GM12878 (cell line): ENCODE measurements at regions not wholly inside any gene's neighbourhood (a gene's known extent, or its start where the extent isn't known, plus 50 kb on each side); places are given as distances from the start of the nearest gene placed in this dataset.

Experiments used
- ATAC-seq: fragments of 200-7000 bp; cut with Tn5 transposase; 3 replicates; pipeline ENCODE4 v1.9.1; 2020; ENCODE audit warnings: mild to moderate bottlenecking, moderate library complexity
- BruUV-seq: library from RNA; stranded (reverse); fragments of 400-500 nt; replicated peaks from 2 replicates; lab custom pipeline; 2021; lab: Mats Ljungman, UMichigan
- CTCF ChIA-PET: fragments of 300-600 bp; sonication (Branson Sonifier 250); formaldehyde crosslinking; extraction: SDS; loops from one replicate; lab custom pipeline; 2021; ENCODE audit warnings: inconsistent platforms; lab: Yijun Ruan, JAX
- POLR2A ChIA-PET: fragments of 350-600 bp; formaldehyde crosslinking; extraction: SDS; loops from one replicate; lab custom pipeline; 2021; ENCODE audit warnings: inconsistent platforms; lab: Charles Lee
- RAD21 ChIA-PET: fragments of 300-600 bp; sonication (Branson Sonifier 250); formaldehyde crosslinking; loops from one replicate; lab custom pipeline; 2023; ENCODE audit warnings: antibody characterized with exemption; ENCODE audit not compliant: unreplicated experiment; lab: Charles Lee
- SMC1A ChIA-PET: fragments of 300-600 bp; sonication (Branson Sonifier 250); formaldehyde crosslinking; loops from one replicate; lab custom pipeline; 2023; ENCODE audit not compliant: unreplicated experiment, uncharacterized antibody; lab: Charles Lee
- DNase-seq: peaks from one replicate; pipeline ENCODE4 v3.0.0-alpha.2; 2011; ENCODE audit warnings: low read depth, low spot score
- FAIRE-seq: peaks from 3 replicates; lab custom pipeline; 2011; peaks lifted over from hg19 to GRCh38; lab: Jason Lieb, UNC
- H2AFZ ChIP-seq: 2 replicates; pipeline ENCODE4 v1.6.0; 2011; ENCODE audit warnings: low read depth, low read length, control low read depth; ENCODE audit not compliant: control insufficient read depth
- H3K27ac ChIP-seq: 2 replicates; pipeline ENCODE4 v1.5.1; 2011; ENCODE audit warnings: control low read depth; ENCODE audit not compliant: control insufficient read depth, insufficient read depth
- H3K27me3 ChIP-seq, 2 experiments: replicated peaks in 1 of 2; 2 replicates each; pipeline versions ENCODE4 v1.6.0 to v1.6.1; 2011; ENCODE audit warnings: low read length in 1 of 2; ENCODE audit not compliant: control insufficient read depth in 2 of 2, insufficient read depth in 2 of 2
- H3K36me3 ChIP-seq, 2 experiments: 2 replicates each; pipeline ENCODE4 v1.5.1; 2011; ENCODE audit warnings: low read length in 1 of 2; ENCODE audit not compliant: control insufficient read depth in 2 of 2, insufficient read depth in 2 of 2
- H3K4me1 ChIP-seq: 2 replicates; pipeline ENCODE4 v1.6.1; 2011; ENCODE audit warnings: mild to moderate bottlenecking, low read length, moderate library complexity, mixed read lengths; ENCODE audit not compliant: control insufficient read depth, insufficient read depth
- H3K4me2 ChIP-seq: 2 replicates; pipeline ENCODE4 v1.6.0; 2011; ENCODE audit warnings: control low read depth; ENCODE audit not compliant: control insufficient read depth, insufficient read depth
- H3K4me3 ChIP-seq: fragments of 200-600 bp; sonication (generic); 2 replicates; pipeline ENCODE4 v1.5.1; 2016
- H3K79me2 ChIP-seq: 2 replicates; pipeline ENCODE4 v1.6.0; 2011; ENCODE audit warnings: low read length; ENCODE audit not compliant: control insufficient read depth, insufficient read depth
- H3K9ac ChIP-seq: 2 replicates; pipeline ENCODE4 v1.8.0; 2011; ENCODE audit warnings: low read length, control low read depth, mixed read lengths; ENCODE audit not compliant: control insufficient read depth, insufficient read depth
- H3K9me3 ChIP-seq: replicated peaks from 3 replicates; pipeline ENCODE4 v1.5.1; 2011; ENCODE audit warnings: mild to moderate bottlenecking, low read length; ENCODE audit not compliant: control insufficient read depth, insufficient read depth
- H4K20me1 ChIP-seq: 2 replicates; pipeline ENCODE4 v1.6.0; 2011; ENCODE audit not compliant: control insufficient read depth, insufficient read depth
- CBFB ChIP-seq: IDR thresholded peaks from 2 replicates; pipeline ENCODE4 v1.6.1; 2016; ENCODE audit warnings: antibody characterized with exemption, low read depth
- FOXK2 ChIP-seq: fragments of 450-650 bp; IDR thresholded peaks from 2 replicates; pipeline ENCODE4 v1.6.1; 2017; ENCODE audit warnings: mild to moderate bottlenecking, moderate library complexity
- IRF3 ChIP-seq: fragments of 450-650 bp; IDR thresholded peaks from 2 replicates; pipeline ENCODE4 v1.6.1; 2014; ENCODE audit warnings: mild to moderate bottlenecking
- MXI1 ChIP-seq: fragments of 150-350 bp; IDR thresholded peaks from 2 replicates; pipeline ENCODE4 v1.6.1; 2011; ENCODE audit warnings: low read depth, mild to moderate bottlenecking, inconsistent platforms, low read length, improper control_type of control experiment
- NBN ChIP-seq: fragments of 450-650 bp; IDR thresholded peaks from 2 replicates; pipeline ENCODE4 v1.6.1; 2016
- NFXL1 ChIP-seq: fragments of 450-650 bp; IDR thresholded peaks from 2 replicates; pipeline ENCODE4 v1.6.1; 2017; ENCODE audit warnings: antibody characterized with exemption, mild to moderate bottlenecking, borderline replicate concordance
- POLR2AphosphoS2 ChIP-seq: IDR thresholded peaks from 2 replicates; pipeline ENCODE4 v1.6.1; 2011; ENCODE audit warnings: low read depth, mild to moderate bottlenecking, low read length, improper control_type of control experiment, moderate library complexity
- SMAD1 ChIP-seq: fragments of 450-650 bp; IDR thresholded peaks from 2 replicates; pipeline ENCODE4 v1.6.1; 2018; ENCODE audit warnings: mild to moderate bottlenecking, low read depth; ENCODE audit not compliant: partially characterized antibody
- ZBED1 ChIP-seq: IDR thresholded peaks from 2 replicates; pipeline ENCODE4 v1.6.1; 2016; ENCODE audit warnings: borderline replicate concordance
- WGBS: methylation state at CpG from one replicate; pipeline ENCODE4 v1.1.6; 2016; ENCODE audit warnings: low lambda C conversion rate; ENCODE audit not compliant: insufficient replicate concordance, insufficient coverage; ENCODE audit errors: missing lambda C conversion rate; 5-methylcytosine and 5-hydroxymethylcytosine counted together
- in situ Hi-C: fragments of 300-500 bp; cut with MboI; formaldehyde crosslinking; loops from 9 replicates; pipeline ENCODE4 v1.14.3; 2018; ENCODE audit warnings: mixed read lengths
- intact Hi-C: fragments of 100-400 bp; cut with micrococcal nuclease; formaldehyde crosslinking; loops from one replicate; pipeline ENCODE4 v1.14.2; 2022; ENCODE audit not compliant: unreplicated experiment
- TF ChIP-seq, protein P1 (sequence below): IDR thresholded peaks from 2 replicates; pipeline ENCODE4 v1.6.1; 2012; ENCODE audit warnings: low read length, inconsistent platforms

GRCh38 chr9:91027005-91027404, 225.4 kb downstream of the SYK start (continued):
- TF ChIP-seq MXI1: no peak
- TF ChIP-seq, protein P1, sequence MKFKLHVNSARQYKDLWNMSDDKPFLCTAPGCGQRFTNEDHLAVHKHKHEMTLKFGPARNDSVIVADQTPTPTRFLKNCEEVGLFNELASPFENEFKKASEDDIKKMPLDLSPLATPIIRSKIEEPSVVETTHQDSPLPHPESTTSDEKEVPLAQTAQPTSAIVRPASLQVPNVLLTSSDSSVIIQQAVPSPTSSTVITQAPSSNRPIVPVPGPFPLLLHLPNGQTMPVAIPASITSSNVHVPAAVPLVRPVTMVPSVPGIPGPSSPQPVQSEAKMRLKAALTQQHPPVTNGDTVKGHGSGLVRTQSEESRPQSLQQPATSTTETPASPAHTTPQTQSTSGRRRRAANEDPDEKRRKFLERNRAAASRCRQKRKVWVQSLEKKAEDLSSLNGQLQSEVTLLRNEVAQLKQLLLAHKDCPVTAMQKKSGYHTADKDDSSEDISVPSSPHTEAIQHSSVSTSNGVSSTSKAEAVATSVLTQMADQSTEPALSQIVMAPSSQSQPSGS: no peak

- BruUV-seq: no TSS peak
- intact Hi-C loops (no loop called here), in situ Hi-C loops (no loop called here)
- ATAC-seq: no peak
- H3K9me3 ChIP-seq: no peaks in the 10 kb centered on the region; the same call in 2 of the 3 replicates
- SMC1A ChIA-PET: no interaction called here
- TF ChIP-seq NBN: no peak
- no peak for TF ChIP-seq POLR2AphosphoS2
- no peak for TF ChIP-seq ZBED1
- TF ChIP-seq IRF3: no peak
- no peak for TF ChIP-seq NFXL1
- no peak for TF ChIP-seq FOXK2
- no peak for TF ChIP-seq SMAD1
- TF ChIP-seq CBFB: no peak
- TF ChIP-seq, all 136 proteins: peak for 0
- CTCF ChIA-PET: interaction anchor here (0.9 to 1.2 kb wide), 2 partner anchors 398 to 695 kb away, joined by 3 read pairs; no protein-coding TSS in a partner anchor
- H3K4me1 ChIP-seq: no peaks in the 10 kb centered on the region
- H3K27ac ChIP-seq: no peak overlapping the region
- H4K20me1 ChIP-seq: no peaks in the 10 kb centered on the region
- WGBS: 49% methylated on average over 8 of the region's 8 CpGs
- peaks cover 0 to 5% of the 10 kb centered on the region in 2 experiments; a peak in 3 of 4 replicates for H3K27me3 ChIP-seq
- H3K9ac ChIP-seq: no peak overlapping the region
- RAD21 ChIA-PET: no interaction called here
- H3K79me2 ChIP-seq: no peaks in the 10 kb centered on the region
- DNase-seq (no peak), FAIRE-seq (no peak)
- no peak overlapping the region for H2AFZ ChIP-seq
- no peak overlapping the region for H3K4me2 ChIP-seq
- no peak overlapping the region for H3K4me3 ChIP-seq
- no peaks in the 10 kb centered on the region for H3K36me3 ChIP-seq
- POLR2A ChIA-PET: no interaction called here
Measured at GRCh38 chr9:91028166-91028827, 226.7 kb downstream of the SYK start.
